Endothelial cell of umbilical vein (primary cell): ENCODE measurements at regions not wholly inside any gene's neighbourhood (a gene's known extent, or its start where the extent isn't known, plus 50 kb on each side); places are given as distances from the start of the nearest gene placed in this dataset.

Experiments used
- BruUV-seq: library from RNA; stranded (reverse); fragments of 400-500 nt; replicated peaks from 2 replicates; lab custom pipeline; 2021; lab: Mats Ljungman, UMichigan
- CTCF ChIA-PET: fragments of 300-600, 350-600 bp; sonication (Branson Sonifier 250); formaldehyde crosslinking; loops from one replicate; lab custom pipeline; 2021; ENCODE audit warnings: antibody characterized with exemption, inconsistent platforms; lab: Charles Lee
- POLR2A ChIA-PET: fragments of 300-600, 350-600 bp; sonication (Branson Sonifier 250); formaldehyde crosslinking; loops from one replicate; lab custom pipeline; 2021; ENCODE audit warnings: antibody characterized with exemption, inconsistent platforms; lab: Charles Lee
- DNase-seq: peaks from one replicate; pipeline ENCODE4 v3.0.0-alpha.2; 2011; ENCODE audit warnings: low read depth, low spot score
- FAIRE-seq: peaks from 2 replicates; lab custom pipeline; 2011; peaks lifted over from hg19 to GRCh38; lab: Jason Lieb, UNC
- H2AFZ ChIP-seq: 2 replicates; pipeline ENCODE4 v1.6.0; 2012; ENCODE audit warnings: low read depth, low read length, control low read depth, inconsistent platforms
- H3K27ac ChIP-seq: 2 replicates; pipeline ENCODE4 v1.5.1; 2011; ENCODE audit warnings: low read depth, mild to moderate bottlenecking, control low read depth, low read length, moderate library complexity; ENCODE audit not compliant: insufficient read depth
- H3K27me3 ChIP-seq, 2 experiments: 2 replicates each; pipeline versions ENCODE4 v1.6.0 to v1.6.1; 2011; ENCODE audit warnings: low read length in 2 of 2, mixed read lengths in 1 of 2; ENCODE audit not compliant: control insufficient read depth in 2 of 2, insufficient read depth in 2 of 2
- H3K36me3 ChIP-seq, 2 experiments: 2 replicates in 1 of 2; 3 replicates in 1 of 2; pipeline ENCODE4 v1.5.1; 2011; ENCODE audit warnings: low read length in 2 of 2, mild to moderate bottlenecking in 1 of 2, moderate library complexity in 1 of 2; ENCODE audit not compliant: control insufficient read depth in 2 of 2, insufficient read depth in 2 of 2; ENCODE audit errors: extremely low read depth in 1 of 2
- H3K4me1 ChIP-seq: 3 replicates; pipeline ENCODE4 v1.5.1; 2011; ENCODE audit warnings: mild to moderate bottlenecking, low read length; ENCODE audit not compliant: control insufficient read depth, insufficient read depth; ENCODE audit errors: extremely low read depth
- H3K4me2 ChIP-seq: 2 replicates; pipeline ENCODE4 v1.6.1; 2011; ENCODE audit warnings: low read length, control low read depth, mixed read lengths; ENCODE audit not compliant: insufficient read depth
- H3K4me3 ChIP-seq, 3 experiments: fragments of 200-600 bp in 1 of 3; sonication (generic), shearing (Covaris generic) in 1 of 3; replicated peaks in 1 of 3; 2 replicates each; pipeline ENCODE4 v1.5.1; 2011 to 2016; ENCODE audit warnings: control low read depth in 3 of 3, low read length in 3 of 3, mild to moderate bottlenecking in 2 of 3, inconsistent platforms in 1 of 3, low read depth in 1 of 3, moderate library complexity in 1 of 3; ENCODE audit not compliant: insufficient read depth in 1 of 3
- H3K79me2 ChIP-seq: 2 replicates; pipeline ENCODE4 v1.6.0; 2012; ENCODE audit warnings: low read length, inconsistent platforms; ENCODE audit not compliant: control insufficient read depth, insufficient read depth
- H3K9ac ChIP-seq: replicated peaks from 2 replicates; pipeline ENCODE3; 2011; ENCODE audit warnings: low read length, control low read depth; ENCODE audit not compliant: insufficient read depth; ENCODE audit errors: extremely low read depth
- H3K9me1 ChIP-seq: replicated peaks from 3 replicates; pipeline ENCODE4 v1.6.0; 2011; ENCODE audit warnings: mild to moderate bottlenecking, low read length; ENCODE audit not compliant: control insufficient read depth, insufficient read depth; ENCODE audit errors: extremely low read depth
- H3K9me3 ChIP-seq: replicated peaks from 2 replicates; pipeline ENCODE4 v1.5.1; 2012; ENCODE audit warnings: low read length, inconsistent platforms; ENCODE audit not compliant: control insufficient read depth, insufficient read depth
- H4K20me1 ChIP-seq: replicated peaks from 2 replicates; pipeline ENCODE3; 2011; ENCODE audit warnings: mild to moderate bottlenecking, low read length; ENCODE audit not compliant: control insufficient read depth, insufficient read depth; ENCODE audit errors: extremely low read depth
- EZH2 ChIP-seq: IDR thresholded peaks from 2 replicates; pipeline ENCODE4 v1.6.1; 2012; ENCODE audit warnings: borderline replicate concordance, low read depth, mild to moderate bottlenecking, moderate library complexity, low read length, inconsistent platforms; ENCODE audit not compliant: severe bottlenecking
- FOS ChIP-seq: IDR thresholded peaks from 2 replicates; pipeline ENCODE4 v1.6.1; 2011; ENCODE audit warnings: mild to moderate bottlenecking, low read length, moderate library complexity, borderline replicate concordance; ENCODE audit not compliant: insufficient read depth
- GATA2 ChIP-seq: IDR thresholded peaks from 2 replicates; pipeline ENCODE4 v1.7.0; 2011; ENCODE audit warnings: low read depth, mild to moderate bottlenecking, moderate library complexity, mixed read lengths, low read length; ENCODE audit not compliant: insufficient read length, insufficient read depth
- JUN ChIP-seq: IDR thresholded peaks from 2 replicates; pipeline ENCODE4 v1.6.1; 2011; ENCODE audit warnings: borderline replicate concordance, low read depth; ENCODE audit not compliant: insufficient read length, insufficient read depth
- MYC ChIP-seq: IDR thresholded peaks from one replicate; pipeline ENCODE4 v1.6.1; 2011; ENCODE audit warnings: mild to moderate bottlenecking, low read depth, low read length
- POLR2A ChIP-seq: IDR thresholded peaks from 2 replicates; pipeline ENCODE4 v1.6.1; 2012; ENCODE audit warnings: low read depth, mild to moderate bottlenecking, control low read depth, low read length
- POLR2AphosphoS5 ChIP-seq: IDR thresholded peaks from 2 replicates; pipeline ENCODE4 v1.6.1; 2012; ENCODE audit warnings: low read depth, mild to moderate bottlenecking, control low read depth, low read length, moderate library complexity; ENCODE audit not compliant: insufficient read depth
- dilution Hi-C: fragments of 300-500 bp; cut with MboI; formaldehyde crosslinking; loops from one replicate; pipeline ENCODE4 v1.15.0; 2019; ENCODE audit warnings: low sequenced_read_pairs; ENCODE audit not compliant: extremely low pct_ligation_motif_present
- intact Hi-C: fragments of 100-400 bp; cut with micrococcal nuclease; formaldehyde crosslinking; loops from one replicate; pipeline ENCODE4 v1.10.0; 2022
- TF ChIP-seq, protein P1 (sequence below), 2 donors: IDR thresholded peaks; 1 replicate in 1 of 2; 2 replicates in 1 of 2; pipeline ENCODE4 v1.5.1; 2011; ENCODE audit warnings: low read length in 2 of 2, mild to moderate bottlenecking in 2 of 2, moderate library complexity in 2 of 2, control low read depth in 1 of 2, inconsistent platforms in 1 of 2, low read depth in 1 of 2; ENCODE audit not compliant: insufficient read depth in 1 of 2; ENCODE audit errors: extremely low read depth in 1 of 2
- TF ChIP-seq, protein P2 (sequence below): IDR thresholded peaks from 2 replicates; pipeline ENCODE4 v1.6.1; 2011; ENCODE audit not compliant: insufficient read depth, insufficient read length

DNA sequence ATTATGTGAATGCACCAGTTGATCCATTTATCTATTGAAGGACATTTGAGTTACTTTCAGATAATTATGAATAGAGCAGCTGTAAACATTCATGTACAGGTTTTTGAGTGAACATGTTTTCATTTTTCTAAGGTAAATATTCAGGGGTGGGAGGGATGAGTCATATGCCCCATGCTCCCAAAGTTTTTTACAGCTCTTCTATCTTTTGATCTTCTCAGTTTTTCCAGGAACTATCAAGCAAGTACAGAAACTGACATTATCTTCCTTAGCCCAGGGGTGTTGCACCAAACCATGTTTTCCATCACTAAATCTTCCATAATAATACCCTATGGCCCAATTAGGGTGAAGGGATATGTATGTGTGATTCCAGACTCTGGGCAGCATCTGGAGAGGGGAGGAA lies 384.5 kb downstream of the EMP1 start:
- Histone ChIP-seq H3K27me3 (no peaks in the 10 kb centered on the region), H3K9me3 (no peaks in the 10 kb centered on the region), H3K4me2 (no peak overlapping the region), H3K36me3 (no peaks in the 10 kb centered on the region), H3K4me3 (no peak overlapping the region), H3K9me1 (no peaks in the 10 kb centered on the region), H4K20me1 (no peaks in the 10 kb centered on the region), H3K9ac (no peak overlapping the region), H3K4me1 (no peaks in the 10 kb centered on the region), H3K27ac (no peak overlapping the region), H3K79me2 (no peaks in the 10 kb centered on the region), H2AFZ (no peak overlapping the region)
- FAIRE-seq (no peak), DNase-seq (no peak)
- BruUV-seq = no TSS peak
- dilution Hi-C loops (no loop called here), intact Hi-C loops (no loop called here)
- ChIA-PET POLR2A (no interaction called here), CTCF (interaction anchor here (0.6 kb wide), 1 partner anchor 21 kb away, joined by 4 read pairs; no protein-coding TSS in a partner anchor)
- TF ChIP-seq MYC (no peak), FOS (no peak), GATA2 (no peak), POLR2AphosphoS5 (no peak), JUN (no peak), EZH2 (no peak), POLR2A (no peak)
- TF ChIP-seq, protein P1, sequence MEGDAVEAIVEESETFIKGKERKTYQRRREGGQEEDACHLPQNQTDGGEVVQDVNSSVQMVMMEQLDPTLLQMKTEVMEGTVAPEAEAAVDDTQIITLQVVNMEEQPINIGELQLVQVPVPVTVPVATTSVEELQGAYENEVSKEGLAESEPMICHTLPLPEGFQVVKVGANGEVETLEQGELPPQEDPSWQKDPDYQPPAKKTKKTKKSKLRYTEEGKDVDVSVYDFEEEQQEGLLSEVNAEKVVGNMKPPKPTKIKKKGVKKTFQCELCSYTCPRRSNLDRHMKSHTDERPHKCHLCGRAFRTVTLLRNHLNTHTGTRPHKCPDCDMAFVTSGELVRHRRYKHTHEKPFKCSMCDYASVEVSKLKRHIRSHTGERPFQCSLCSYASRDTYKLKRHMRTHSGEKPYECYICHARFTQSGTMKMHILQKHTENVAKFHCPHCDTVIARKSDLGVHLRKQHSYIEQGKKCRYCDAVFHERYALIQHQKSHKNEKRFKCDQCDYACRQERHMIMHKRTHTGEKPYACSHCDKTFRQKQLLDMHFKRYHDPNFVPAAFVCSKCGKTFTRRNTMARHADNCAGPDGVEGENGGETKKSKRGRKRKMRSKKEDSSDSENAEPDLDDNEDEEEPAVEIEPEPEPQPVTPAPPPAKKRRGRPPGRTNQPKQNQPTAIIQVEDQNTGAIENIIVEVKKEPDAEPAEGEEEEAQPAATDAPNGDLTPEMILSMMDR (IDR thresholded peaks at IDR 0.05; ENCODE audit: extremely low read depth in 1 of 2, insufficient read depth in 1 of 2, low read depth in 1 of 2, low read length in 2 of 2) = no peak
- TF ChIP-seq, protein P2, sequence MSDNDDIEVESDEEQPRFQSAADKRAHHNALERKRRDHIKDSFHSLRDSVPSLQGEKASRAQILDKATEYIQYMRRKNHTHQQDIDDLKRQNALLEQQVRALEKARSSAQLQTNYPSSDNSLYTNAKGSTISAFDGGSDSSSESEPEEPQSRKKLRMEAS = no peak
